ENCODE measurements at regions not wholly inside any gene's neighbourhood (a gene's known extent, or its start where the extent isn't known, plus 50 kb on each side); places are given as distances from the start of the nearest gene placed in this dataset.

- Mint-ChIP-seq H3K27me3 (ENCODE audit: low read depth) (no peaks in the 10 kb centered on the region; the same call in 1 of the 2 replicates), H3K27ac (no peak overlapping the region), H3K36me3 (ENCODE audit: insufficient read depth in 1 of 3, low read depth in 3 of 3) (no peaks in the 10 kb centered on the region), H3K9me3 (no peaks in the 10 kb centered on the region), H3K4me3 (no peak overlapping the region), H3K4me1 (no peaks in the 10 kb centered on the region)
- Histone ChIP-seq H2BK5ac (ENCODE audit: insufficient read length, low read length) (no peak overlapping the region), H3K4me2 (ENCODE audit: insufficient read depth, insufficient read length, low read length) (no peak overlapping the region), H3K27ac (ENCODE audit: insufficient read length, low read depth, low read length) (no peak overlapping the region), H2BK20ac (ENCODE audit: low read depth, low read length, poor library complexity, severe bottlenecking) (no peak overlapping the region), H4K5ac (ENCODE audit: insufficient read length, low read depth, low read length) (no peak overlapping the region), H3K56ac (ENCODE audit: insufficient read length, low read depth, low read length) (no peak overlapping the region), H2BK12ac (ENCODE audit: insufficient read length, low read depth, low read length) (no peak overlapping the region), H3K27me3 (ENCODE audit: insufficient read depth, low read length) (no peaks in the 10 kb centered on the region), H3K79me2 (ENCODE audit: insufficient read depth, low read length) (no peaks in the 10 kb centered on the region), H4K20me1 (ENCODE audit: control insufficient read depth, insufficient read depth, insufficient read length) (no peaks in the 10 kb centered on the region), H3K18ac (ENCODE audit: insufficient read length, low read depth, low read length) (no peak overlapping the region), H2BK120ac (ENCODE audit: low read depth, low read length, poor library complexity, severe bottlenecking) (no peak overlapping the region), H3K9ac (ENCODE audit: extremely low read depth, insufficient read length, low read length) (no peak overlapping the region), H3K79me1 (ENCODE audit: insufficient read depth, low read depth, low read length, poor library complexity, severe bottlenecking) (no peaks in the 10 kb centered on the region), H4K91ac (ENCODE audit: insufficient read length, low read depth, low read length) (no peak overlapping the region), H3K4me1 (ENCODE audit: insufficient read depth, low read length) (no peaks in the 10 kb centered on the region), H3T11ph (ENCODE audit: low read length) (no peak overlapping the region), H2AK5ac (ENCODE audit: insufficient read length, low read length) (no peak overlapping the region), H3K14ac (ENCODE audit: insufficient read depth, low read length) (no peak overlapping the region), H2BK15ac (ENCODE audit: low read depth, low read length) (no peak overlapping the region), H3K9me3 (ENCODE audit: control insufficient read depth, low read depth, low read length) (no peaks in the 10 kb centered on the region), H3K23me2 (ENCODE audit: insufficient read length, low read depth, low read length, poor library complexity, severe bottlenecking) (no peaks in the 10 kb centered on the region), H2AFZ (ENCODE audit: low read length) (no peak overlapping the region), H3K23ac (ENCODE audit: insufficient read length, low read depth, low read length) (no peak overlapping the region), H4K8ac (replicated peaks; ENCODE audit: insufficient read length, low read depth, low read length) (no peak overlapping the region), H3K4ac (ENCODE audit: low read depth, low read length) (no peak overlapping the region)
- no peak for TF ChIP-seq CTCF (conservative IDR thresholded peaks at IDR 0.05)
- DNase-seq: no peak
These were observed 406.2 kb downstream of the TLL1 start for GRCh38 chr4:166279261-166279660.
